SIG-M5 treated with dmso at 0.1 percent for 504 hours (cell line): ENCODE measurements at regions not wholly inside any gene's neighbourhood (a gene's known extent, or its start where the extent isn't known, plus 50 kb on each side); places are given as distances from the start of the nearest gene placed in this dataset.

ENCODE experiments used
- DNase-seq: peaks from one replicate; lab custom pipeline; 2025; ENCODE audit not compliant: unreplicated experiment; lab: John Stamatoyannopoulos, UW

GRCh38 chr6:122315842-122316241 is 83.6 kb upstream of the HSF2 start:
- DNase-seq, result no peak

GRCh38 chr6:122322824-122323223 is 76.6 kb upstream of the HSF2 start:
- DNase-seq, result no peak

GRCh38 chr6:122323361-122323760 is 76.1 kb upstream of the HSF2 start:
- DNase-seq, result no peak

- DNase-seq, result no peak
Observed at GRCh38 chr6:122330315-122330714, 69.1 kb upstream of the HSF2 start.

- no peak for DNase-seq
Observed at GRCh38 chr6:122337645-122338044, 61.8 kb upstream of the HSF2 start.

GRCh38 chr6:122339661-122340060 is 59.8 kb upstream of the HSF2 start:
- DNase-seq, result no peak

- DNase-seq, result no peak
Observed at GRCh38 chr6:122347280-122347679, 52.2 kb upstream of the HSF2 start.

- no peak for DNase-seq
Observed at GRCh38 chr6:122347751-122348150, 51.7 kb upstream of the HSF2 start.
